ENCODE measurements at regions not wholly inside any gene's neighbourhood (a gene's known extent, or its start where the extent isn't known, plus 50 kb on each side); places are given as distances from the start of the nearest gene placed in this dataset.

DNA sequence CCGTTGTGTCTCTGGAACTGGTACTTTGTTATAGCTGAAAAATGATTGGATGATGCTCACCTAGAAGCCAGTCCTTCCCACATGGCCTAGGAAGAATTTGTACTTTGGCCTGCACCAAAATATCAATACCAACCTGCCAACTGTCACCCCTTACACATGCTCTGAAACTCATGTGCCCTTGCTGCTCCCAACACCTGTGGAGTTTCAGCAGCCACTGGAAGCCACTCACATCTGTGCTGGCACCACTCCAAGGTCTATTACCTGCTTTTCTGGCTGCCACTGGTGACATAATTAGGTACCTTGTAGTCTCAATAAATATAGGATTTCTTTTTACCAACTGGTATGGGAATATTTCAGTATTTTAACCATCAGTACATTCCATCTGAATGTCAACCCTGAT is 363.6 kb downstream of the SH3GL2 start:
- ATAC-seq (no peak), DNase-seq (ENCODE audit: low read depth, low spot score) (no peak), FAIRE-seq (no peak)
- TF ChIP-seq CHD4 (IDR thresholded peaks at IDR 0.05) (no peak), CREB1 (IDR thresholded peaks at IDR 0.05; ENCODE audit: low read depth) (no peak), MTA2 (IDR thresholded peaks at IDR 0.05; ENCODE audit: low read depth) (no peak), PAX8 (IDR thresholded peaks at IDR 0.05) (no peak), RELA (IDR thresholded peaks at IDR 0.05; ENCODE audit: borderline replicate concordance, partially characterized antibody) (no peak), SMAD5 (IDR thresholded peaks at IDR 0.05; ENCODE audit: low read depth) (no peak), POU2F2 (IDR thresholded peaks at IDR 0.05; ENCODE audit: borderline replicate concordance, low read depth, low read length) (no peak), TARDBP (IDR thresholded peaks at IDR 0.05; ENCODE audit: borderline replicate concordance) (no peak), NFYB (IDR thresholded peaks at IDR 0.05; ENCODE audit: insufficient read depth, low read depth, low read length) (no peak), GABPA (IDR thresholded peaks at IDR 0.05; ENCODE audit: low read depth) (no peak), NFXL1 (IDR thresholded peaks at IDR 0.05; ENCODE audit: borderline replicate concordance) (no peak), JUNB (IDR thresholded peaks at IDR 0.05) (no peak)
- TF ChIP-seq, protein P1, sequence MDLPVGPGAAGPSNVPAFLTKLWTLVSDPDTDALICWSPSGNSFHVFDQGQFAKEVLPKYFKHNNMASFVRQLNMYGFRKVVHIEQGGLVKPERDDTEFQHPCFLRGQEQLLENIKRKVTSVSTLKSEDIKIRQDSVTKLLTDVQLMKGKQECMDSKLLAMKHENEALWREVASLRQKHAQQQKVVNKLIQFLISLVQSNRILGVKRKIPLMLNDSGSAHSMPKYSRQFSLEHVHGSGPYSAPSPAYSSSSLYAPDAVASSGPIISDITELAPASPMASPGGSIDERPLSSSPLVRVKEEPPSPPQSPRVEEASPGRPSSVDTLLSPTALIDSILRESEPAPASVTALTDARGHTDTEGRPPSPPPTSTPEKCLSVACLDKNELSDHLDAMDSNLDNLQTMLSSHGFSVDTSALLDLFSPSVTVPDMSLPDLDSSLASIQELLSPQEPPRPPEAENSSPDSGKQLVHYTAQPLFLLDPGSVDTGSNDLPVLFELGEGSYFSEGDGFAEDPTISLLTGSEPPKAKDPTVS (IDR thresholded peaks at IDR 0.05; ENCODE audit: low read depth, low read length), result no peak
- TF ChIP-seq, protein P2, sequence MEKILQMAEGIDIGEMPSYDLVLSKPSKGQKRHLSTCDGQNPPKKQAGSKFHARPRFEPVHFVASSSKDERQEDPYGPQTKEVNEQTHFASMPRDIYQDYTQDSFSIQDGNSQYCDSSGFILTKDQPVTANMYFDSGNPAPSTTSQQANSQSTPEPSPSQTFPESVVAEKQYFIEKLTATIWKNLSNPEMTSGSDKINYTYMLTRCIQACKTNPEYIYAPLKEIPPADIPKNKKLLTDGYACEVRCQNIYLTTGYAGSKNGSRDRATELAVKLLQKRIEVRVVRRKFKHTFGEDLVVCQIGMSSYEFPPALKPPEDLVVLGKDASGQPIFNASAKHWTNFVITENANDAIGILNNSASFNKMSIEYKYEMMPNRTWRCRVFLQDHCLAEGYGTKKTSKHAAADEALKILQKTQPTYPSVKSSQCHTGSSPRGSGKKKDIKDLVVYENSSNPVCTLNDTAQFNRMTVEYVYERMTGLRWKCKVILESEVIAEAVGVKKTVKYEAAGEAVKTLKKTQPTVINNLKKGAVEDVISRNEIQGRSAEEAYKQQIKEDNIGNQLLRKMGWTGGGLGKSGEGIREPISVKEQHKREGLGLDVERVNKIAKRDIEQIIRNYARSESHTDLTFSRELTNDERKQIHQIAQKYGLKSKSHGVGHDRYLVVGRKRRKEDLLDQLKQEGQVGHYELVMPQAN (conservative IDR thresholded peaks at IDR 0.05), result no peak
- ChIA-PET RAD21 (ENCODE audit: unreplicated experiment) (no interaction called here), SMC1A (ENCODE audit: uncharacterized antibody, unreplicated experiment) (no interaction called here), CTCF (no interaction called here), POLR2A (no interaction called here)
- BruUV-seq (replicated peaks), result no TSS peak
- no peak overlapping the region for H2AFZ ChIP-seq (ENCODE audit: control insufficient read depth, low read depth, low read length)
- H3K79me2 ChIP-seq (ENCODE audit: control insufficient read depth, insufficient read depth, low read length), result no peaks in the 10 kb centered on the region
- no peak overlapping the region for H3K4me3 ChIP-seq
- no peaks in the 10 kb centered on the region for H3K27me3 ChIP-seq (replicated peaks in 1 of 2; ENCODE audit: control insufficient read depth in 2 of 2, insufficient read depth in 2 of 2, low read length in 1 of 2)
- WGBS (ENCODE audit: insufficient coverage, insufficient replicate concordance, low lambda C conversion rate, missing lambda C conversion rate), result 13% methylated on average over 1 of the region's 1 CpG
- no peak overlapping the region for H3K9ac ChIP-seq (ENCODE audit: control insufficient read depth, insufficient read depth, low read length)
- H3K27ac ChIP-seq (ENCODE audit: control insufficient read depth, insufficient read depth), result no peak overlapping the region
- no peaks in the 10 kb centered on the region for H3K9me3 ChIP-seq (replicated peaks; ENCODE audit: control insufficient read depth, insufficient read depth, low read length)
- H4K20me1 ChIP-seq (ENCODE audit: control insufficient read depth, insufficient read depth), result no peaks in the 10 kb centered on the region
- no peaks in the 10 kb centered on the region for H3K4me1 ChIP-seq (ENCODE audit: control insufficient read depth, insufficient read depth, low read length)
- in situ Hi-C loops (cut with MboI), result no loop called here
- H3K36me3 ChIP-seq (ENCODE audit: control insufficient read depth in 2 of 2, insufficient read depth in 2 of 2, low read length in 1 of 2), result no peaks in the 10 kb centered on the region
- intact Hi-C loops (cut with micrococcal nuclease; ENCODE audit: unreplicated experiment), result no loop called here
- no peak overlapping the region for H3K4me2 ChIP-seq (ENCODE audit: control insufficient read depth, insufficient read depth)
